H54 (cell line): ENCODE measurements at regions not wholly inside any gene's neighbourhood (a gene's known extent, or its start where the extent isn't known, plus 50 kb on each side); places are given as distances from the start of the nearest gene placed in this dataset.
"Not testable (repeated sequence)": the region's sequence is repeated elsewhere in the genome, so short reads cannot be mapped to it uniquely, and the experiment has no call there.

ENCODE experiments used
- DNase-seq: peaks from one replicate; pipeline ENCODE4 v3.0.0; 2011; ENCODE audit warnings: low spot score, mixed read lengths; ENCODE audit not compliant: insufficient read length
- FAIRE-seq: peaks from 3 replicates; lab custom pipeline; 2011; peaks lifted over from hg19 to GRCh38; lab: Jason Lieb, UNC
- POLR2A ChIP-seq: IDR thresholded peaks from 2 replicates; pipeline ENCODE4 v1.6.1; 2011; ENCODE audit warnings: low read depth, mild to moderate bottlenecking, low read length

- FAIRE-seq (no peak), DNase-seq (no peak)
- no peak for TF ChIP-seq POLR2A
Observed at GRCh38 chr6:121733234-121733633, 297.8 kb downstream of the GJA1 start.

- not testable (repeated sequence) for DNase-seq, FAIRE-seq
Observed at GRCh38 chr6:121740188-121740587, 304.7 kb downstream of the GJA1 start.

- DNase-seq = no peak
- no peak for TF ChIP-seq POLR2A
- no peak for FAIRE-seq
Observed at GRCh38 chr6:121743691-121744090, 308.2 kb downstream of the GJA1 start.

- DNase-seq (no peak), FAIRE-seq (no peak)
- TF ChIP-seq POLR2A = no peak
Observed at GRCh38 chr6:121748376-121748775, 312.9 kb downstream of the GJA1 start.

- no peak for TF ChIP-seq POLR2A
- FAIRE-seq = no peak
- no peak for DNase-seq
Observed at GRCh38 chr6:121748850-121749249, 313.4 kb downstream of the GJA1 start.

- TF ChIP-seq POLR2A = no peak
- FAIRE-seq (no peak), DNase-seq (no peak)
Observed at GRCh38 chr6:121755485-121755884, 320.0 kb downstream of the GJA1 start.

- FAIRE-seq (no peak), DNase-seq (no peak)
- TF ChIP-seq POLR2A = no peak
Observed at GRCh38 chr6:121756666-121757065, 321.2 kb downstream of the GJA1 start.

GRCh38 chr6:121759370-121759769 lies 323.9 kb downstream of the GJA1 start:
- no peak for FAIRE-seq
- DNase-seq = no peak
- no peak for TF ChIP-seq POLR2A

GRCh38 chr6:121760191-121760590 lies 324.7 kb downstream of the GJA1 start:
- no peak for TF ChIP-seq POLR2A
- FAIRE-seq = no peak
- DNase-seq = no peak

GRCh38 chr6:121760745-121761144 lies 325.3 kb downstream of the GJA1 start:
- no peak for DNase-seq
- no peak for FAIRE-seq
- TF ChIP-seq POLR2A = no peak

- FAIRE-seq (no peak), DNase-seq (no peak)
- no peak for TF ChIP-seq POLR2A
Observed at GRCh38 chr6:121764493-121764892, 329.0 kb downstream of the GJA1 start.

GRCh38 chr6:121765060-121765459 lies 329.6 kb downstream of the GJA1 start:
- no peak for FAIRE-seq

GRCh38 chr6:121767211-121767610 lies 331.8 kb downstream of the GJA1 start:
- FAIRE-seq = no peak
- no peak for TF ChIP-seq POLR2A
- no peak for DNase-seq

More at GRCh38 chr6:121765060-121765459, 329.6 kb downstream of the GJA1 start:
- TF ChIP-seq POLR2A = no peak
- no peak for DNase-seq

GRCh38 chr6:121770943-121771342 lies 335.5 kb downstream of the GJA1 start:
- FAIRE-seq (no peak), DNase-seq (no peak)

GRCh38 chr6:121771937-121772720 lies 336.7 kb downstream of the GJA1 start:
- no peak for TF ChIP-seq POLR2A
- no peak for FAIRE-seq

More at GRCh38 chr6:121770943-121771342, 335.5 kb downstream of the GJA1 start:
- no peak for TF ChIP-seq POLR2A

More at GRCh38 chr6:121771937-121772720, 336.7 kb downstream of the GJA1 start:
- no peak for DNase-seq
